WI38 (cell line): ENCODE measurements at regions not wholly inside any gene's neighbourhood (a gene's known extent, or its start where the extent isn't known, plus 50 kb on each side); places are given as distances from the start of the nearest gene placed in this dataset.

Experiments
- H3K4me3 ChIP-seq: 2 replicates; pipeline ENCODE4 v1.5.1; 2011; ENCODE audit warnings: low read depth, mild to moderate bottlenecking, control low read depth, low read length
- CTCF ChIP-seq: IDR thresholded peaks from 2 replicates; pipeline ENCODE4 v1.5.1; 2012; ENCODE audit warnings: low read depth, mild to moderate bottlenecking, control low read depth, low read length

- TF ChIP-seq CTCF = peak; percentile 26; the same call in 1 of the 2 replicates
Measured at GRCh38 chr13:60335531-60335930, 61.5 kb upstream of the TDRD3 start.

GRCh38 chr13:60338754-60339153 lies 58.3 kb upstream of the TDRD3 start:
- no peak for TF ChIP-seq CTCF
- H3K4me3 ChIP-seq = no peak overlapping the region

More at GRCh38 chr13:60335531-60335930, 61.5 kb upstream of the TDRD3 start:
- no peak overlapping the region for H3K4me3 ChIP-seq

GRCh38 chr13:60343978-60344377 lies 53.0 kb upstream of the TDRD3 start:
- no peak for TF ChIP-seq CTCF
- no peak overlapping the region for H3K4me3 ChIP-seq

- no peak for TF ChIP-seq CTCF
- H3K4me3 ChIP-seq = no peak overlapping the region
Measured at GRCh38 chr13:60347174-60347573, 49.8 kb upstream of the TDRD3 start.
